ENCODE measurements at regions not wholly inside any gene's neighbourhood (a gene's known extent, or its start where the extent isn't known, plus 50 kb on each side); places are given as distances from the start of the nearest gene placed in this dataset.

DNA sequence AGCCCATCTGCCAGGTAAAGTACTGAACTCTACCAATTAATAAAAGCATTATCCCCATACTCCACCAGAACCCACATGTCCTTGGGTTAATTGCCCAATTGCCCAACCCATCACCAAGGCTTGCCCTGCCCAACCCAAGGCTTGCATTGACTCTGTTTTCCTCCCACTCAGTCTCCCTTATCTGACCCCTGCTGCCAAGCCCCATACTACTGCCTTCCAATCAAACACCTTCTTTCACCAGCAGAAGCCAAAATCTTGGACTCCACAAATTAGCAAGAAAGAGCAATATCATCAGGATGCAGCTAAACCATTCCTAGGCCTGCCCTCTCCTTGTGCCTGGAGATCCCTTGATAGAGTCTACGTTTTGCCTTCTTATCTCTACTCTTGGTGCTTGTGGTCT, 602.9 kb downstream of the NTRK3 start (continued):
- TF ChIP-seq, protein P1, sequence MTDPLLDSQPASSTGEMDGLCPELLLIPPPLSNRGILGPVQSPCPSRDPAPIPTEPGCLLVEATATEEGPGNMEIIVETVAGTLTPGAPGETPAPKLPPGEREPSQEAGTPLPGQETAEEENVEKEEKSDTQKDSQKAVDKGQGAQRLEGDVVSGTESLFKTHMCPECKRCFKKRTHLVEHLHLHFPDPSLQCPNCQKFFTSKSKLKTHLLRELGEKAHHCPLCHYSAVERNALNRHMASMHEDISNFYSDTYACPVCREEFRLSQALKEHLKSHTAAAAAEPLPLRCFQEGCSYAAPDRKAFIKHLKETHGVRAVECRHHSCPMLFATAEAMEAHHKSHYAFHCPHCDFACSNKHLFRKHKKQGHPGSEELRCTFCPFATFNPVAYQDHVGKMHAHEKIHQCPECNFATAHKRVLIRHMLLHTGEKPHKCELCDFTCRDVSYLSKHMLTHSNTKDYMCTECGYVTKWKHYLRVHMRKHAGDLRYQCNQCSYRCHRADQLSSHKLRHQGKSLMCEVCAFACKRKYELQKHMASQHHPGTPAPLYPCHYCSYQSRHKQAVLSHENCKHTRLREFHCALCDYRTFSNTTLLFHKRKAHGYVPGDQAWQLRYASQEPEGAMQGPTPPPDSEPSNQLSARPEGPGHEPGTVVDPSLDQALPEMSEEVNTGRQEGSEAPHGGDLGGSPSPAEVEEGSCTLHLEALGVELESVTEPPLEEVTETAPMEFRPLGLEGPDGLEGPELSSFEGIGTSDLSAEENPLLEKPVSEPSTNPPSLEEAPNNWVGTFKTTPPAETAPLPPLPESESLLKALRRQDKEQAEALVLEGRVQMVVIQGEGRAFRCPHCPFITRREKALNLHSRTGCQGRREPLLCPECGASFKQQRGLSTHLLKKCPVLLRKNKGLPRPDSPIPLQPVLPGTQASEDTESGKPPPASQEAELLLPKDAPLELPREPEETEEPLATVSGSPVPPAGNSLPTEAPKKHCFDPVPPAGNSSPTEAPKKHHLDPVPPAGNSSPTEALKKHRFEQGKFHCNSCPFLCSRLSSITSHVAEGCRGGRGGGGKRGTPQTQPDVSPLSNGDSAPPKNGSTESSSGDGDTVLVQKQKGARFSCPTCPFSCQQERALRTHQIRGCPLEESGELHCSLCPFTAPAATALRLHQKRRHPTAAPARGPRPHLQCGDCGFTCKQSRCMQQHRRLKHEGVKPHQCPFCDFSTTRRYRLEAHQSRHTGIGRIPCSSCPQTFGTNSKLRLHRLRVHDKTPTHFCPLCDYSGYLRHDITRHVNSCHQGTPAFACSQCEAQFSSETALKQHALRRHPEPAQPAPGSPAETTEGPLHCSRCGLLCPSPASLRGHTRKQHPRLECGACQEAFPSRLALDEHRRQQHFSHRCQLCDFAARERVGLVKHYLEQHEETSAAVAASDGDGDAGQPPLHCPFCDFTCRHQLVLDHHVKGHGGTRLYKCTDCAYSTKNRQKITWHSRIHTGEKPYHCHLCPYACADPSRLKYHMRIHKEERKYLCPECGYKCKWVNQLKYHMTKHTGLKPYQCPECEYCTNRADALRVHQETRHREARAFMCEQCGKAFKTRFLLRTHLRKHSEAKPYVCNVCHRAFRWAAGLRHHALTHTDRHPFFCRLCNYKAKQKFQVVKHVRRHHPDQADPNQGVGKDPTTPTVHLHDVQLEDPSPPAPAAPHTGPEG (CRISPR knock-in tag; IDR thresholded peaks at IDR 0.05): no peak
- TF ChIP-seq ZNF496 (CRISPR knock-in tag; IDR thresholded peaks at IDR 0.05; ENCODE audit: insufficient replicate concordance): no peak
- TF ChIP-seq ATM (IDR thresholded peaks at IDR 0.05; ENCODE audit: borderline replicate concordance): no peak
- TF ChIP-seq NFKB2 (CRISPR knock-in tag; IDR thresholded peaks at IDR 0.05; ENCODE audit: borderline replicate concordance): no peak

- Histone ChIP-seq H3K4me1 (ENCODE audit: insufficient read depth, low read length) (no peaks in the 10 kb centered on the region), H3K27ac (ENCODE audit: extremely low read length, insufficient read depth, low read length) (no peak overlapping the region), H2AFZ (ENCODE audit: low read length) (no peak overlapping the region), H3K4me3 (replicated peaks in 1 of 3; ENCODE audit: insufficient read depth in 1 of 3, low read depth in 2 of 3, low read length in 3 of 3) (no peak overlapping the region), H3K79me2 (ENCODE audit: insufficient read depth, low read length) (no peaks in the 10 kb centered on the region), H4K20me1 (ENCODE audit: insufficient read depth, low read length) (no peaks in the 10 kb centered on the region), H3K27me3 (ENCODE audit: control insufficient read depth in 1 of 2, insufficient read depth in 2 of 2, low read length in 2 of 2) (no peaks in the 10 kb centered on the region), H3K9ac (ENCODE audit: insufficient read depth, low read depth, low read length) (no peak overlapping the region), H3K4me2 (ENCODE audit: low read depth, low read length) (no peak overlapping the region), H3K9me3 (ENCODE audit: low read length) (peaks cover 93% of the 10 kb centered on the region), H3K36me3 (replicated peaks in 1 of 2; ENCODE audit: control insufficient read depth in 1 of 2, insufficient read depth in 2 of 2, low read length in 2 of 2) (no peaks in the 10 kb centered on the region)
- BruUV-seq (replicated peaks): no TSS peak
- in situ Hi-C loops (cut with HindIII; ENCODE audit: extremely low pct_ligation_motif_present, low pct_unique_long_range_greater_than_20kb) (no loop called here), intact Hi-C loops (cut with micrococcal nuclease; ENCODE audit: unreplicated experiment) (no loop called here)
- ChIA-PET CTCF (ENCODE audit: low intra/inter-chr PET ratio, low total read pairs) (no interaction called here), POLR2A (no interaction called here)
- no peak for FAIRE-seq
- DNase-seq (ENCODE audit: low spot score): no peak
- 14% methylated on average over 4 of the region's 4 CpGs for WGBS (ENCODE audit: low lambda C conversion rate)
- ATAC-seq: no peak
- TF ChIP-seq HDAC6 (IDR thresholded peaks at IDR 0.05; ENCODE audit: low read depth, low read length): no peak
- no peak for TF ChIP-seq ZNF318 (CRISPR knock-in tag; IDR thresholded peaks at IDR 0.05)
- TF ChIP-seq ZSCAN22 (CRISPR knock-in tag; IDR thresholded peaks at IDR 0.05): no peak
- no peak for TF ChIP-seq ZNF7 (CRISPR knock-in tag; IDR thresholded peaks at IDR 0.05)
- no peak for TF ChIP-seq ZNF530 (CRISPR knock-in tag; IDR thresholded peaks at IDR 0.05; ENCODE audit: low read depth)
- TF ChIP-seq SRY (CRISPR knock-in tag; IDR thresholded peaks at IDR 0.05): no peak
- TF ChIP-seq TEAD3 (CRISPR knock-in tag; optimal IDR thresholded peaks at IDR 0.05; ENCODE audit: borderline replicate concordance): no peak
Measured at GRCh38 chr15:87649175-87649574, 607.4 kb downstream of the NTRK3 start.

All from HepG2 (cell line).